NB4 (cell line): ENCODE measurements at regions not wholly inside any gene's neighbourhood (a gene's known extent, or its start where the extent isn't known, plus 50 kb on each side); places are given as distances from the start of the nearest gene placed in this dataset.
A peak's percentile ranks its signal among the peaks of the same experiment; 100 is the strongest.

Experiments used
- DNase-seq: peaks from one replicate; pipeline ENCODE4 v3.0.0; 2010; ENCODE audit warnings: low read depth
- H3K4me3 ChIP-seq: one replicate; pipeline ENCODE4 v1.5.1; 2011; ENCODE audit warnings: mild to moderate bottlenecking, low read depth, low read length, moderate library complexity
- CTCF ChIP-seq: IDR thresholded peaks from one replicate; pipeline ENCODE4 v1.5.1; 2012; ENCODE audit warnings: low read depth, low read length
- MAX ChIP-seq: IDR thresholded peaks from 2 replicates; pipeline ENCODE4 v1.6.1; 2011; ENCODE audit warnings: low read depth, low read length
- MYC ChIP-seq: IDR thresholded peaks from 2 replicates; pipeline ENCODE4 v1.6.1; 2011; ENCODE audit warnings: low read depth, low read length
- POLR2A ChIP-seq: IDR thresholded peaks from 2 replicates; pipeline ENCODE4 v1.6.1; 2011; ENCODE audit warnings: mild to moderate bottlenecking; ENCODE audit not compliant: insufficient read length; ENCODE audit errors: extremely low read depth

GRCh38 chr10:37713132-37713501 is 144.3 kb downstream of the ZNF248 start:
- H3K4me3 ChIP-seq, result no peak overlapping the region
- TF ChIP-seq MAX (no peak), MYC (no peak), POLR2A (no peak), CTCF (no peak)
- no peak for DNase-seq

GRCh38 chr10:37712489-37713131 is 144.8 kb downstream of the ZNF248 start:
- no peak for DNase-seq
- TF ChIP-seq MYC, result no peak
- no peak for TF ChIP-seq POLR2A
- no peak; the same call in 1 of the 2 replicates for TF ChIP-seq MAX
- TF ChIP-seq CTCF, result no peak
- no peak overlapping the region for H3K4me3 ChIP-seq

GRCh38 chr10:37711617-37712488 is 145.6 kb downstream of the ZNF248 start:
- TF ChIP-seq CTCF (no peak), MYC (no peak), POLR2A (no peak), MAX (no peak)
- H3K4me3 ChIP-seq, result no peak overlapping the region
- no peak for DNase-seq

GRCh38 chr10:37710831-37711616 is 146.4 kb downstream of the ZNF248 start:
- no peak overlapping the region for H3K4me3 ChIP-seq
- no peak for TF ChIP-seq CTCF
- TF ChIP-seq MAX, result 0 out of 2 replicates have a peak, but pooled peaks have one; percentile 9
- TF ChIP-seq MYC, result 0 out of 2 replicates have a peak, but pooled peaks have one; percentile 8
- DNase-seq, result no peak

GRCh38 chr10:37707829-37708578 is 149.4 kb downstream of the ZNF248 start:
- DNase-seq, result peak; percentile 57
- H3K4me3 ChIP-seq, result no peak overlapping the region

More at GRCh38 chr10:37707829-37708578, 149.4 kb downstream of the ZNF248 start:
- TF ChIP-seq MAX (no peak), MYC (no peak), POLR2A (no peak), CTCF (no peak)
